MV-4-11 (cell line): ENCODE measurements at regions not wholly inside any gene's neighbourhood (a gene's known extent, or its start where the extent isn't known, plus 50 kb on each side); places are given as distances from the start of the nearest gene placed in this dataset.

Experiments
- DNase-seq: peaks from one replicate; lab custom pipeline; 2025; lab: John Stamatoyannopoulos, UW

DNA sequence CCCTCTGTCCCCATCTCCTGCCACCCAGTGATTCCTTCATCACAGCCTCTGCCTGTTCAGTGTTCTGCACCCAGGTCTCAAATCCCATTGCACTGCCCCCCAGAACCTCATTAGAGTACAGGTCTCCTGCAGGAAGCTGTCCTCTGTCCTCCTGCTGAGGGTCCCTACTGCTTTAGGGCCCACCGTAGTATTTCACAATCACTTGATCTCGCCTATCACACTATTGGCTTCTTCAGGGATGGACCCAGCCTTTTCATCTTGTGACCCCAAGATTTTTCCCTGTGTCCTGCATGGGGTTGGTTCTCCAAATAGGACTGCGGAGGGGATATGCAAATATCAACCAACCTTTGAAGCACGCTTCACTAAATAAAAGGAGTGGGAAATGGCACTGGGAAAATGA is 331.1 kb upstream of the AJAP1 start:
- no peak for DNase-seq

- no peak for DNase-seq
Measured at GRCh38 chr1:4324525-4324924, 329.9 kb upstream of the AJAP1 start.

DNA sequence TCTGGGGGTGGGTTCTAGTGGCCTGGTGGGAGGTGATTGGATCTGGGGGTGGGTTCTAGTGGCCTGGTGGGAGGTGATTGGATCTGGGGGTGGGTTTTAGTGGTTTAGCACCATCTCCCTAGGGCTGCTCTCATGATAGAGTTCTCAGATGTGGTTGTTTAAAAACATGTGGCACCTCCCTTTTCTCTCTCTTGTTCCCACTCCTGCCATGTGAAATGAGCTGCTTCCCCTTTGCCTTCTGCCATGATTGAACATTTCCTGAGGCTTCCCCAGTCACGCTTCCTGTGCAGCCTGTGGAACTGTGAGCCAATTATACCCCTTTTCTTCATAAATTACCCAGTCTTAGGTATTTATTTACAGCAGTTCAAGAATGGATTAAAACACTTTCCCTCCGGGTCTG is 327.3 kb upstream of the AJAP1 start:
- DNase-seq = peak; percentile 39

DNA sequence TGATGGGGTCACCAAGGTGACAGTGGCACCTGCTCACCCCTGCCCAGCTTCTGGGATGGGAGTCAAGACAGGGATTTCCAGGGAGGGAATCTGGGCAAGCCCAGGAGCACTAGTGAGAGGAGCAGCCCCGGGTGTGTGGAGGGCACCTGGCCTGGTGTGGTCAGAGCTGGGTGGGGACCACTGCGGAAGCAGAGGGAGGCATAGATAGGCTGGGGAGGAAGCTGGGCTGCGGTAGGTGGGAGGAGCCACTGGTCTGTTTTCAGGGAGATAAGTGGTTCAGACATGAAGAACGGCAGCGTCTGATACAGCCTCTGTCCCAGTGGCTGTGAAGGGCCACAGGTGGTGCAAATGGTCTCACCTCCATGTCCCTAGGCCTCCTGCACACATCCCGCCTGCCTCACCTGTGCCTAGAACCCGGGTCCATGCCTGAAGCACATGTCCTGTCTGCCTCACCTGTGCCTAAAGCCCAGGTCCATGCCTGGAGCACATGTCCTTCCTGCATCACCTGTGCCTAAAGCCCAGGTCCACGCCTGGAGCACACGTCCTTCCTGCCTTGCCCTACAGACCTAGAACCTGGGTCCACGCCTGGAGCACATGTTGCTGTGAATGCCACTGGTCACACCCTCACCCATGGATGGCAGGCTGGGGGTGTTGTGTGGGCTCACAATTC is 325.9 kb upstream of the AJAP1 start:
- no peak for DNase-seq

- no peak for DNase-seq
Measured at GRCh38 chr1:4330805-4331766, 323.3 kb upstream of the AJAP1 start.

DNA sequence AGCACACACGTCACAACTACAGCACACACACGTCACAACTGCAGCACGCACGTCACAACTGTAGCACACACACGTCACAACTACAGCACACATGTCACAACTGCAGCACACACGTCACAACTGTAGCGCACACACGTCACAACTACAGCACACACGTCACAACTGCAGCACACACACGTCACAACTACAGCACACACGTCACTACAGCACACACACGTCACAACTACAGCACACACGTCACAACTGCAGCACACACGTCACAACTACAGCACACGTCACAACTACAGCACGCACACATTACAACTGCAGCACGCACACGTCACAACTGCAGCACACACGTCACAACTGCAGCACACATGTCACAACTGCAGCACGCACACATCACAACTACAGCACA is 322.6 kb upstream of the AJAP1 start:
- no peak for DNase-seq

DNA sequence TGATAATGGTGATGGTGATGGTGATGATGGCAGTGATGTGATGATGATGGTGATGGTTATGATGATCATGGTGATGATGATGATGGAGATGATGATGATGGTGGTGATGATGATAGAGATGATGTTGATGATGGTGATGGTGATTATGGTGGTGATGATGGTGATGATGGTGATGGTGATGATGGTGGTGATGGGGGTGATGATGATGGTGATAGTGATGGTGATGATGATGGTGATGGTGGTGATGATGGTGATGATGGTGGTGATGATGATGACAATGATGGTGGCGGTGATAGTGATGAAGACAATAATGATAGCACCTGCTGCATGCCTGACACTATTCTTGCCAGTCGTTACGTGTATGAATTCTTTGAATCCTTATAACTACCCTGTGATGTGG is 317.9 kb upstream of the AJAP1 start:
- DNase-seq = no peak

GRCh38 chr1:4341421-4341820 is 313.0 kb upstream of the AJAP1 start:
- no peak for DNase-seq

DNA sequence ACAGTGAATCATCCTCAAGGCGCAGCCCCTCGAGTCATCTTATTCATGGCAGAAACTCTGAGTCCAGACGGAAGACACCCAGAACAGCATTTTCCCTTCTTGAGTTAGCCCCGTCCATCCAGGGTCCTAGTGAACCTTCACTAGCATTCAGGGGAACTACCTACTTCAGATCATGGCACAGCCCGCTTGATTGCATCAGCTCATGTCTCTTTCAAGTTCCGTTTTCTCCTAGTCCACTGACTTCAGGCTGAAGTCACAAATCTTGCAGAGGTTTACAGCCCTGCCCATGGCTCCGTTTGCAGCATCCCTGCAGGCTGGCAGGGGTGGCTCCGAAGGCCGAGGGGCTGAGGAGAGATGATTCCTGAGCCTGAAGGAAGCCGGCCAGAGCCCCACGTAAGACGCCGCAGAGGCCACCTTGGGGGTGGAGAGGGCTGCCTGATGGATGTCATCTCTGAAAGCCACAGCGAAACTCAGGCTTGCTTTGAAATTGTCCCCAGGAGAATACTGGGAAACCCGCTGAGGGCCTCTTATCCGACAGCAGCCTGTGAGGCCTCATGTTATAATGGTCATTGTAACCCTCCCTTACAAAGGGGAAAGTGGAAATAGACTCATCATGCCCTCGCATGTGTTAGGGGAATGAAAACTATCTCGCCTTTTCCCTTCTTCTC is 310.2 kb upstream of the AJAP1 start:
- peak; percentile 90 for DNase-seq

- no peak for DNase-seq
Measured at GRCh38 chr1:4345094-4345493, 309.3 kb upstream of the AJAP1 start.

- peak; percentile 20 for DNase-seq
Measured at GRCh38 chr1:4346131-4346530, 308.3 kb upstream of the AJAP1 start.

GRCh38 chr1:4351453-4351852 is 303.0 kb upstream of the AJAP1 start:
- DNase-seq = no peak

DNA sequence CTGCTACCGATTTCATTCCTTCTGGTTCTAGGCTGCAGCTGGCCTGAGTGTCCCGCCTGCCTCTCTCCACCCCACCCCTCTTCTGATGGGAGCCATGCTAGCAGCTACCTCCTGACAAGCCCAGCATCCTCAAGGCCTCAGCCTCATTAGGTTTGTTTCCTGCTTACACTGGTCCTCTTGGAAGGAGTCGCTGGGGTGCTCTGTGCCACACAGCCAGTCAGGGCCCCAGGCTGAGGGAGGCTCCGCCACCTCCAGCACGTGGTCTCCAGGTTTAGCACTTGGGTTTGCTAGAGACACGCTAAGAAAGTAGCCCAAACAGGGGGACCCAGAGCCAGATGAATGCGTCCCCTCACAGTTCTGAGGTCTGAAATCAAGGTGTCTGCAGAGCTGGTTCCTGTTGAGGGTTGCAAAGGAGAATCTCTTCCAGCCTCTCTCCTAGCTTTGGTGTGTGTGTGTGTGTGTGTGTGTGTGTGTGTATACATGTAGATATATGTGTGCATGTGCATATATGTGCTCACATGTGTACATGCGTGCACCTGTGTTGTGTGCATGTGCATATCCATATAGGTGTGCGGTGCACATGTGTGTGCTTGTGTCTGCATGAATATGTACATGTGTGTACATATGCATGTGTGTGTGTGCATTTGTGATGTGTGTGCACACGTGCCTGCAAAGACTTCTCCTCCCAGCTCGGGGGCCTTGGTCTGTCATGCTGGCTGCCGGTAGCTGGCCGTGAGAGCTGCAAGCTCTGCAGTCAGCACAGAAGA is 301.1 kb upstream of the AJAP1 start:
- DNase-seq = no peak

GRCh38 chr1:4355839-4356238 is 298.6 kb upstream of the AJAP1 start:
- no peak for DNase-seq

DNA sequence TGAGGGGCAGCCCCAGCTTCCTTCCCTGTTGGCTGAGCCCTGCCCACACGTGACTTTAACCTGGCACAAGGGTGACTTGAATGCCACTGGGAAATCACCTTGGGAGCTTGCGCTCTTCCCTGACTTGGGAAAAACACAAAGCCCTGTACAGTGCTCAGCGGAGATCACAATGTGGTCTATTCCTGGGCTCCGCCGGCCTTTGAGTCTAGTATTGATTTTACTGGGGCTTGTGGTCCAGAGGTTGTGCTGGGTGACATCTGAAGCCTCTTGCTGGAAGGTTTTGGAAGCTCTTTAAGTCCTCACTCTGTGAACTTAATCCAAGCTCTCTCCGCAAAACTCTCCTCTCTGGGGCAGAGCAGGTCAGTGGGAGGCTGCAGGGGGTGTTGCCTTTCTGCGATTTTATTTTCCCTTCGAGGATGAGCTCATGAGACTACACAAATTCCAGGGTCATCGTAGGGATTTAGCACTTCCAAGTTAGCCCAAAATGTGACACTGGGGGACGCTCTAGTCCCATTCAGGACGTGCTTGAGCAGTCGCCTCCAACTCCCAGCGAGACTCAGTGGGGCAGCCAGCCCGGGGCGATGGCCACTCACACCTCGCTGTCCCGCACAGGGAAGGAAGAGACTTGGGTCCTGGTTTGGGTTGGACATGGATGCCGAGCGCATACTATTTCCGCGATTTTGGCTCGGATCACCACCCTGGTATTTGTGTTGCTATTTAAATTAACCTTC is 291.9 kb upstream of the AJAP1 start:
- DNase-seq = no peak

GRCh38 chr1:4366091-4366490 is 288.3 kb upstream of the AJAP1 start:
- DNase-seq = no peak

DNA sequence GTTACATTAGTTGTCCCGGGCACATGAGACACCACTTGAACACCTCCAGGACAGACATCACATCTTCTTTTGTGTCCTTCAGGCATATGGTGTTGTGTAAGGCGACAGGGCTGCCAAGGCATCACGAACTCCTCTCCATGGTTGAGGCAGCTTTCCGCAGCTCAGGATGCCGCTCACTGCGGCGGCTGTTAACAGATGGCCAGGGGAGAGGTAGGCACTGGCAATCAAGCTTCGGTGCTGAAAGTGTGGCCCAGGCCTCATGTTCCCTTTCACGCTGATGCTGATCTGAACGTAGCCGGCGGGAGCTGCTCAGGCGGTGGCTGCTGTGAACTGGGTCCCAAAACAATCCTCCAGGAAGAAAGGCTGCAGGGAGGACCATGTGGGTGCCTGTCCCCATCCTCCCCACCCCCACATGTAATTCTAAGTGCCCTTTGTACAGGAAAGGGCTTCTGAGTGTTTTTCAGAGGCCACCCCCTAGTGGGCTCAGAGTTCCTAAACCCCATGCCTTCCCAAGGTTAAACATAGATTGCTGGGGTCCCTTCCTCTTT is 287.1 kb upstream of the AJAP1 start:
- DNase-seq = no peak

DNA sequence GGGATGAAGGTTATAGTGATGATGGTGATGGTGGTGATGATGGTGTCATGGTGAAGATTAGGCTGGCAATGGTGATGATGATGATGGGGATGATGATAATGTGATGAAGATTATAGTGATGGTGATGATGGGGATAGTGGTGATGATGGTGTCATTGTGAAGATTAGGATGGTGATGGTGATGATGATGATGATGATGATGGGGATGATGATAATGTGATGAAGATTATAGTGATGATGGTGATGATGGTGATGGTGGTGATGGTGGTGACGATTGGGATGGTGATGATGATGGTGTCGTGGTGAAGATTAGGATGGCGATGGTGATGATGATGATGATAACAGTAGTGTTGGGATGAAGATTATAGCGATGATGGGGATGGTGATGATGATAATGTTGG is 285.1 kb upstream of the AJAP1 start:
- DNase-seq = no peak

DNA sequence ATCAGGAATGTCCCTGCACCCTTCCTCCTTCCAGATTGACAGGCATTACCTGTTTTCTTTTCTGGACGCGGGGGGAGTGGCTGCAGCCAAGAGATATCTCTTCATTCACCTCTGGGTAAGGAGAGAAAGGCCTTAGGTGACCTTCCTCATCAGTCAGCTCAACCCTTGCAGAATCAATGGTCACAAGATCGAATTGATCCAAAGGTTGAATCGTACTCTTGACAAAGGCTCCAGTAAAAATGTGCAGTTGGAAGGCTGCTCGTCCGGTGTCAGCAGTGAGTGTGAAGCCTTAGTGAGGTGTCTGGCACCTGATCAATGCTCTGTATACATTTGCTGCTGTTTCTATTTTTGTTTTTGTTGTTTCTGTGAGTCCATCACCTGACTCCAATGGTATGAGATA is 282.6 kb upstream of the AJAP1 start:
- no peak for DNase-seq

DNA sequence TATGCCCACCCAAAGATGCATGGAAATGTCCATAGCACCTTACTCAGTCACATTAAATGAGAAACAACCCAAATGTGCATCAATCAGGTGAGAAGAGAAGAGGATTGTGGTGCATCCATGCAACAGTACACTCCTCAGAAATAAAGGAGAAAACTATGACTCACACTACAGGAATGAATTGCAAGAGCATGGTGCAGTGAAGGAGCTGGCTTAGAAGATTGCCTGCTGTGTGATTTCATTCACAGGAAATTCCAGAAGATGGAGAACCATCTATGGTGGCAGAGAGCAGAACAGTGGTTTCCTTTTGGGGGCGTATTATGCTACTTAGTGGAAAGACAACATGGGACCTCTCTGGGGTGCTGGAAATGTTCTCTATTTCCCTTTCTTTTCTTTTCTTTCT is 278.6 kb upstream of the AJAP1 start:
- DNase-seq = no peak
